HCT116 (cell line): ENCODE measurements at regions not wholly inside any gene's neighbourhood (a gene's known extent, or its start where the extent isn't known, plus 50 kb on each side); places are given as distances from the start of the nearest gene placed in this dataset.

Experiments
- ATAC-seq: fragments of 200-7000 bp; cut with Tn5 transposase; 2 replicates; pipeline ENCODE4 v1.9.1; 2020; ENCODE audit warnings: mild to moderate bottlenecking, moderate library complexity
- BruUV-seq: library from RNA; stranded (reverse); fragments of 400-500 nt; replicated peaks from 2 replicates; lab custom pipeline; 2021; lab: Mats Ljungman, UMichigan
- CTCF ChIA-PET: fragments of 300-600 bp; sonication (Branson Sonifier 250); formaldehyde crosslinking; loops from one replicate; lab custom pipeline; 2021; ENCODE audit warnings: antibody characterized with exemption; lab: Charles Lee
- POLR2A ChIA-PET: fragments of 300-600, 350-600 bp; sonication (Branson Sonifier 250); formaldehyde crosslinking; loops from one replicate; lab custom pipeline; 2021; ENCODE audit warnings: antibody characterized with exemption; lab: Charles Lee
- RAD21 ChIA-PET, 2 experiments: fragments of 300-600 bp; sonication (Branson Sonifier 250); formaldehyde crosslinking; loops; one replicate each; lab custom pipeline; 2023; ENCODE audit warnings: low total read pairs in 2 of 2; ENCODE audit not compliant: uncharacterized antibody in 2 of 2, unreplicated experiment in 2 of 2, low non-redundant PET in 1 of 2; lab: Charles Lee
- DNase-seq: peaks from one replicate; pipeline ENCODE4 v3.0.0-alpha.2; 2010; ENCODE audit warnings: low read depth, low spot score
- H2AFZ ChIP-seq: fragments of 200-600 bp; shearing (Covaris generic), sonication (generic); 2 replicates; pipeline ENCODE4 v1.6.1; 2017; ENCODE audit warnings: low read depth, mixed run types, mixed read lengths, antibody characterized with exemption, low read length; ENCODE audit not compliant: poor library complexity, severe bottlenecking
- H3K27ac ChIP-seq: 2 replicates; pipeline ENCODE4 v1.5.1; 2012; ENCODE audit warnings: low read depth, low read length
- H3K27me3 ChIP-seq: fragments of 200-600 bp; sonication (generic); 2 replicates; pipeline ENCODE4 v1.6.1; 2016; ENCODE audit warnings: mixed run types, low read length, mixed read lengths; ENCODE audit not compliant: insufficient read depth
- H3K36me3 ChIP-seq, 2 experiments: fragments of 200-500 bp in 1 of 2; fragments of 200-600 bp in 1 of 2; sonication (Bioruptor generic) in 1 of 2; sonication (generic) in 1 of 2; 2 replicates each; pipeline versions ENCODE4 v1.5.1 to v1.6.1; 2014 to 2016; ENCODE audit warnings: low read length in 2 of 2, inconsistent platforms in 1 of 2, mixed read lengths in 1 of 2, mixed run types in 1 of 2; ENCODE audit not compliant: insufficient read depth in 2 of 2, control insufficient read depth in 1 of 2
- H3K4me1 ChIP-seq, 2 experiments: fragments of 200-600 bp in 1 of 2; sonication (generic) in 1 of 2; 2 replicates each; pipeline versions ENCODE4 v1.5.1 to v1.6.1; 2012 to 2017; ENCODE audit warnings: low read length in 2 of 2, inconsistent platforms in 1 of 2, mild to moderate bottlenecking in 1 of 2, mixed read lengths in 1 of 2, mixed run types in 1 of 2, moderate library complexity in 1 of 2; ENCODE audit not compliant: insufficient read depth in 2 of 2, control insufficient read depth in 1 of 2
- H3K4me2 ChIP-seq: fragments of 200-600 bp; sonication (generic); 2 replicates; pipeline ENCODE4 v1.6.1; 2017; ENCODE audit warnings: mixed run types, low read length, mixed read lengths
- H3K4me3 ChIP-seq, 2 experiments: fragments of 200-600 bp in 1 of 2; sonication (generic) in 1 of 2; replicated peaks in 1 of 2; 2 replicates each; pipeline ENCODE4 v1.5.1; 2011 to 2016; ENCODE audit warnings: low read length in 2 of 2, control low read depth in 1 of 2, low read depth in 1 of 2, mild to moderate bottlenecking in 1 of 2, mixed read lengths in 1 of 2, mixed run types in 1 of 2
- H3K79me2 ChIP-seq: fragments of 200-600 bp; sonication (generic); 2 replicates; pipeline ENCODE4 v1.6.1; 2017; ENCODE audit warnings: mild to moderate bottlenecking, mixed run types, low read length, moderate library complexity, mixed read lengths; ENCODE audit not compliant: insufficient read depth
- H3K9ac ChIP-seq: fragments of 200-600 bp; sonication (generic); 2 replicates; pipeline ENCODE4 v1.6.1; 2016; ENCODE audit warnings: low read length, mixed read lengths
- H3K9me2 ChIP-seq: fragments of 200-600 bp; sonication (generic), shearing (Covaris generic); 2 replicates; pipeline ENCODE4 v1.6.1; 2017; ENCODE audit warnings: mixed run types, mild to moderate bottlenecking, moderate library complexity; ENCODE audit not compliant: insufficient read depth
- H3K9me3 ChIP-seq, 2 experiments: fragments of 200-500 bp in 1 of 2; fragments of 200-600 bp in 1 of 2; sonication (Bioruptor generic) in 1 of 2; sonication (generic) in 1 of 2; 2 replicates each; pipeline ENCODE4 v1.6.1; 2014 to 2017; ENCODE audit warnings: low read length in 2 of 2, mixed read lengths in 2 of 2, inconsistent platforms in 1 of 2, low read depth in 1 of 2, mild to moderate bottlenecking in 1 of 2, mixed run types in 1 of 2, moderate library complexity in 1 of 2; ENCODE audit not compliant: control insufficient read depth in 1 of 2, insufficient read depth in 1 of 2
- H4K20me1 ChIP-seq: fragments of 200-600 bp; sonication (generic), shearing (Covaris generic); 2 replicates; pipeline ENCODE4 v1.6.1; 2017; ENCODE audit warnings: mixed run types, mild to moderate bottlenecking, moderate library complexity; ENCODE audit not compliant: insufficient read depth
- ATF3 ChIP-seq: IDR thresholded peaks from 2 replicates; pipeline ENCODE4 v1.6.1; 2012
- EGR1 ChIP-seq: IDR thresholded peaks from 2 replicates; pipeline ENCODE4 v1.6.1; 2012; ENCODE audit warnings: low read depth
- ELF1 ChIP-seq: IDR thresholded peaks from 2 replicates; pipeline ENCODE4 v1.6.1; 2012; ENCODE audit warnings: low read depth, borderline replicate concordance
- EZH2 ChIP-seq: fragments of 200-600 bp; sonication (generic); IDR thresholded peaks from 2 replicates; pipeline ENCODE4 v1.6.1; 2017; ENCODE audit warnings: antibody characterized with exemption, mixed run types
- EZH2phosphoT487 ChIP-seq: fragments of 200-600 bp; IDR thresholded peaks from 2 replicates; pipeline ENCODE4 v1.6.1; 2018; ENCODE audit warnings: antibody characterized with exemption, borderline replicate concordance
- FOSL1 ChIP-seq: IDR thresholded peaks from 2 replicates; pipeline ENCODE4 v1.6.1; 2012; ENCODE audit warnings: low read depth
- MAX ChIP-seq: IDR thresholded peaks from 2 replicates; pipeline ENCODE4 v1.6.1; 2012
- RAD21 ChIP-seq: IDR thresholded peaks from 2 replicates; pipeline ENCODE4 v1.6.1; 2012; ENCODE audit warnings: low read depth, mild to moderate bottlenecking
- SIN3A ChIP-seq: IDR thresholded peaks from 2 replicates; pipeline ENCODE4 v1.6.1; 2012; ENCODE audit warnings: low read depth
- SP1 ChIP-seq: IDR thresholded peaks from 2 replicates; pipeline ENCODE4 v1.6.1; 2012; ENCODE audit warnings: low read depth
- SRF ChIP-seq: IDR thresholded peaks from 2 replicates; pipeline ENCODE4 v1.6.1; 2012; ENCODE audit warnings: low read depth
- TCF7L2 ChIP-seq: IDR thresholded peaks from 2 replicates; pipeline ENCODE4 v1.7.0; 2011; ENCODE audit warnings: borderline replicate concordance, inconsistent platforms; ENCODE audit not compliant: insufficient read depth, insufficient read length; ENCODE audit errors: extremely low read depth
- ZBTB33 ChIP-seq: IDR thresholded peaks from 2 replicates; pipeline ENCODE4 v1.6.1; 2011; ENCODE audit warnings: mild to moderate bottlenecking, low read length, moderate library complexity; ENCODE audit not compliant: insufficient replicate concordance; ENCODE audit errors: extremely low read depth
- intact Hi-C: fragments of 100-400 bp; cut with micrococcal nuclease; formaldehyde crosslinking; loops from 2 replicates; pipeline ENCODE4 v1.10.0; 2022
- TF ChIP-seq, protein P1 (sequence below), 3 experiments: fragments of 200-600 bp in 1 of 3; sonication (generic) in 1 of 3; IDR thresholded peaks in 2 of 3; conservative IDR thresholded peaks in 1 of 3; 2 replicates each; pipeline ENCODE4 v1.5.1; 2012 to 2017; ENCODE audit warnings: low read depth in 2 of 3, low read length in 2 of 3, antibody characterized with exemption in 1 of 3, borderline replicate concordance in 1 of 3, control low read depth in 1 of 3, mild to moderate bottlenecking in 1 of 3, mixed read lengths in 1 of 3, mixed run types in 1 of 3, moderate library complexity in 1 of 3; ENCODE audit not compliant: insufficient read depth in 1 of 3

GRCh38 chr14:54152351-54152750 lies 195.7 kb upstream of the BMP4 start:
- H3K36me3 ChIP-seq, result no peaks in the 10 kb centered on the region
- no peak overlapping the region for H3K27ac ChIP-seq
- no peak overlapping the region for H3K9ac ChIP-seq
- RAD21 ChIA-PET, result no interaction called here
- ATAC-seq (no peak), DNase-seq (no peak)
- H3K27me3 ChIP-seq, result no peaks in the 10 kb centered on the region
- no peaks in the 10 kb centered on the region for H3K79me2 ChIP-seq
- H4K20me1 ChIP-seq, result no peaks in the 10 kb centered on the region
- H3K9me2 ChIP-seq, result no peaks in the 10 kb centered on the region
- H3K4me1 ChIP-seq, result no peaks in the 10 kb centered on the region
- BruUV-seq, result no TSS peak
- H3K4me3 ChIP-seq, result no peak overlapping the region
- intact Hi-C loops, result no loop called here
- no peak overlapping the region for H3K4me2 ChIP-seq
- CTCF ChIA-PET, result no interaction called here
- POLR2A ChIA-PET, result no interaction called here
- H2AFZ ChIP-seq, result no peak overlapping the region
- no peaks in the 10 kb centered on the region for H3K9me3 ChIP-seq
- TF ChIP-seq EGR1, result no peak
- TF ChIP-seq SRF, result no peak
- TF ChIP-seq FOSL1, result no peak
- TF ChIP-seq RAD21, result no peak
- TF ChIP-seq EZH2phosphoT487, result no peak
- TF ChIP-seq ATF3, result no peak
- no peak for TF ChIP-seq ZBTB33
- no peak for TF ChIP-seq SIN3A
- TF ChIP-seq MAX, result no peak
- no peak for TF ChIP-seq EZH2
- no peak for TF ChIP-seq SP1
- TF ChIP-seq, protein P1, sequence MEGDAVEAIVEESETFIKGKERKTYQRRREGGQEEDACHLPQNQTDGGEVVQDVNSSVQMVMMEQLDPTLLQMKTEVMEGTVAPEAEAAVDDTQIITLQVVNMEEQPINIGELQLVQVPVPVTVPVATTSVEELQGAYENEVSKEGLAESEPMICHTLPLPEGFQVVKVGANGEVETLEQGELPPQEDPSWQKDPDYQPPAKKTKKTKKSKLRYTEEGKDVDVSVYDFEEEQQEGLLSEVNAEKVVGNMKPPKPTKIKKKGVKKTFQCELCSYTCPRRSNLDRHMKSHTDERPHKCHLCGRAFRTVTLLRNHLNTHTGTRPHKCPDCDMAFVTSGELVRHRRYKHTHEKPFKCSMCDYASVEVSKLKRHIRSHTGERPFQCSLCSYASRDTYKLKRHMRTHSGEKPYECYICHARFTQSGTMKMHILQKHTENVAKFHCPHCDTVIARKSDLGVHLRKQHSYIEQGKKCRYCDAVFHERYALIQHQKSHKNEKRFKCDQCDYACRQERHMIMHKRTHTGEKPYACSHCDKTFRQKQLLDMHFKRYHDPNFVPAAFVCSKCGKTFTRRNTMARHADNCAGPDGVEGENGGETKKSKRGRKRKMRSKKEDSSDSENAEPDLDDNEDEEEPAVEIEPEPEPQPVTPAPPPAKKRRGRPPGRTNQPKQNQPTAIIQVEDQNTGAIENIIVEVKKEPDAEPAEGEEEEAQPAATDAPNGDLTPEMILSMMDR (IDR thresholded peaks at IDR 0.05 in 2 of 3, conservative IDR thresholded peaks at IDR 0.05 in 1 of 3; ENCODE audit: borderline replicate concordance in 1 of 3, insufficient read depth in 1 of 3, low read depth in 2 of 3, low read length in 2 of 3), result no peak
- no peak for TF ChIP-seq TCF7L2
- TF ChIP-seq ELF1, result no peak
